GM13977 (cell line): ENCODE measurements at regions not wholly inside any gene's neighbourhood (a gene's known extent, or its start where the extent isn't known, plus 50 kb on each side); places are given as distances from the start of the nearest gene placed in this dataset.

Experiments
- DNase-seq: peaks from one replicate; pipeline ENCODE4 v3.0.0; 2012; ENCODE audit warnings: low spot score
- in situ Hi-C: fragments of 300-500 bp; cut with MboI; formaldehyde crosslinking; loops from one replicate; pipeline ENCODE4 v1.12.0; 2022; ENCODE audit warnings: low sequenced_read_pairs, low pct_unique_long_range_greater_than_20kb, mixed read lengths, inconsistent platforms; ENCODE audit not compliant: unreplicated experiment
- TF ChIP-seq, protein P1 (sequence below): IDR thresholded peaks from 2 replicates; pipeline ENCODE4 v1.5.1; 2012; ENCODE audit warnings: mild to moderate bottlenecking, control low read depth; ENCODE audit not compliant: insufficient read depth; ENCODE audit errors: extremely low read depth, missing control alignments

DNA sequence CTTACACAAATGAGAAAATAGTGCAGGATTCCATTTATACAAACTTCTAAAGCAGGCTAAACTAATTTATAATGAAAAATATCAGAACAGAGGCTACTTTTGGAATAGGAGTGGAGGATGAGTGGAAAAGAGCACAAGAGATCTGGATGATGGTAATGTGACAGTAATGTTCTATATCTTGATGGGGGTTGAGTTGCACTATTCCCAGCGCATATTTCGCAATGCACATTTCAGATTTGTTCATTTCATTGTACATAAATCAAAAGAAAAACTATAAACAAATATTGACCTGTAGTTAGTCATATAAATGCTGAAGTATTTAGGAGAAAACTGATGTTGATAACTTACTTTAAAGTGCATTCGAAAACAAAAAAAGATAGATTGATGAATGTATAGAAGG is 177.0 kb upstream of the MAOA start:
- in situ Hi-C loops = no loop called here
- DNase-seq = no peak
- TF ChIP-seq, protein P1, sequence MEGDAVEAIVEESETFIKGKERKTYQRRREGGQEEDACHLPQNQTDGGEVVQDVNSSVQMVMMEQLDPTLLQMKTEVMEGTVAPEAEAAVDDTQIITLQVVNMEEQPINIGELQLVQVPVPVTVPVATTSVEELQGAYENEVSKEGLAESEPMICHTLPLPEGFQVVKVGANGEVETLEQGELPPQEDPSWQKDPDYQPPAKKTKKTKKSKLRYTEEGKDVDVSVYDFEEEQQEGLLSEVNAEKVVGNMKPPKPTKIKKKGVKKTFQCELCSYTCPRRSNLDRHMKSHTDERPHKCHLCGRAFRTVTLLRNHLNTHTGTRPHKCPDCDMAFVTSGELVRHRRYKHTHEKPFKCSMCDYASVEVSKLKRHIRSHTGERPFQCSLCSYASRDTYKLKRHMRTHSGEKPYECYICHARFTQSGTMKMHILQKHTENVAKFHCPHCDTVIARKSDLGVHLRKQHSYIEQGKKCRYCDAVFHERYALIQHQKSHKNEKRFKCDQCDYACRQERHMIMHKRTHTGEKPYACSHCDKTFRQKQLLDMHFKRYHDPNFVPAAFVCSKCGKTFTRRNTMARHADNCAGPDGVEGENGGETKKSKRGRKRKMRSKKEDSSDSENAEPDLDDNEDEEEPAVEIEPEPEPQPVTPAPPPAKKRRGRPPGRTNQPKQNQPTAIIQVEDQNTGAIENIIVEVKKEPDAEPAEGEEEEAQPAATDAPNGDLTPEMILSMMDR = no peak

DNA sequence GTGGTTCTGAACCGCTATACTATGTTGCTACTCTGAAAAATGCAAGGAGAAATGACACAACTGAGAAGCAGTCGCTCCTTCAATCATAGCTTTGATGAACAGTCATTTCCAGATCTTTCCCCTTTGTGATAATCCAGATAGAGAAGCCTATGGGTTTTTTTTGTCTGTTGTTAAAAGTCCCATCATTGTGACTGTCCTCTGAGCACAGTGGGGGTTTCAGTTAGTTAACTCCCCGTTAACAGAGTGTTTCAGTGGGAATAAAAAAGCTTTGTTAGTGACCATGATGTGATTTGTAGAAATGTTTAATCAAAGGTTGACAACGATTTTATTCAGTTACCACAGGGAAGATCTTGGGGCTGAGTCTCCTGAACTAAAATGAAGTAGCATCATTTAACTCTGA is 176.2 kb upstream of the MAOA start:
- no peak for DNase-seq
- TF ChIP-seq, protein P1 = no peak
- in situ Hi-C loops = no loop called here

DNA sequence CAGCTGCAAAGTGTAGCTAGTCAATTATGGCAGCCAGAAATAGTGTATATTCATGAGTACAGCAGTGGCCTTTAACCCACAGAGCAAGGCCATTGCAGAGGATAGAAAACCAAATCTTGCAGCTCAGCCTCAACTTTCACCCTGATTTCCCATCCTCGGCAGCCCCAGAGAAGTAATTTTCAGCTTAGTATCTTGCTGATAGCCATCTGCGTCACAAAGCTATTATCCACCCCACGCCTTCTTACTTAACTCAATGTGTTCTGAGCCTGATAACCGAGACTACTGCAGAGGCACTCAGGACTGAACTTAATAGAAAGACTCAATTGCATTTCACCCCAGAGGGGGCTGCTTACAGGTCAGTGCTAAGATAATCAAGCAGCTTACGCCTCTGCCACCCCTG is 174.5 kb upstream of the MAOA start:
- TF ChIP-seq, protein P1 = no peak
- in situ Hi-C loops = no loop called here
- no peak for DNase-seq

DNA sequence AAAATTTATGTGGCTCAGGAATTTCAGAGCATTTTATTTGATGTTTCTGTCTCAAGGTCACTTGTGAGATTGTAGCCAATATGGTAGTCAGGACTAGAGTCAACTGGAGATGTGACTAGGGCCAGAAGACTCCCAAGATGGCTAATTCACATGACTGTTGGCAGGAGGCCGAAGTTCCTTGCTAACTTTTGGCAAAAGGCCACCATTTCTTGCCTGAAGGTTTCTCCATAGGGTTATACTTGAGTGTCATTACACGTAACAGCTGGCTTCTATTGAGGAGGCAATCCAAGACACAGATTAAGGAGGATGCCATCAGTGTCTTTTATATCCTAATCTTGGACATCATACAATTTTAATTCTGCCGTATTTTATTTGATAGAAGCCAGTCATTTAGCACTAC is 162.3 kb upstream of the MAOA start:
- TF ChIP-seq, protein P1 = no peak
- no peak for DNase-seq
- in situ Hi-C loops = no loop called here

DNA sequence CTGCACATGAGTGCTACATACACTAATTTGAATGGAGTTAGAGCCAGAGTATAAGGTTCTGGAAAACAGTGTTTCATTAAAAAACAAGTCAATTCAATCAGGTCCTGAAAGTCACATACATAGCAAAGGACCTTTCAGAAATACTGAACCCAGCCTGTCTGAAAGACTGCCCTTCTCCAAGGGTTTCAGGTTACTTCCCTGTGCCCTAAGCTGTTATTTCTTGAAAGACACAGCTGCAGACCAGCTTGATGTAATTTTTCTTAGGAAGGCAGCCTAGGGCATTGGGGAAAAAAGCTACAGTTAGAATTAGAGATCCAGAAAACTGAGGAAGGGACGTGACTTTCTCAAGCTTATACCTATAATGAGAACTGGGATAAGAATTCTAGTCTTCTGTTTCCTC is 155.9 kb upstream of the MAOA start:
- DNase-seq = no peak
- TF ChIP-seq, protein P1 = no peak
- in situ Hi-C loops = no loop called here

DNA sequence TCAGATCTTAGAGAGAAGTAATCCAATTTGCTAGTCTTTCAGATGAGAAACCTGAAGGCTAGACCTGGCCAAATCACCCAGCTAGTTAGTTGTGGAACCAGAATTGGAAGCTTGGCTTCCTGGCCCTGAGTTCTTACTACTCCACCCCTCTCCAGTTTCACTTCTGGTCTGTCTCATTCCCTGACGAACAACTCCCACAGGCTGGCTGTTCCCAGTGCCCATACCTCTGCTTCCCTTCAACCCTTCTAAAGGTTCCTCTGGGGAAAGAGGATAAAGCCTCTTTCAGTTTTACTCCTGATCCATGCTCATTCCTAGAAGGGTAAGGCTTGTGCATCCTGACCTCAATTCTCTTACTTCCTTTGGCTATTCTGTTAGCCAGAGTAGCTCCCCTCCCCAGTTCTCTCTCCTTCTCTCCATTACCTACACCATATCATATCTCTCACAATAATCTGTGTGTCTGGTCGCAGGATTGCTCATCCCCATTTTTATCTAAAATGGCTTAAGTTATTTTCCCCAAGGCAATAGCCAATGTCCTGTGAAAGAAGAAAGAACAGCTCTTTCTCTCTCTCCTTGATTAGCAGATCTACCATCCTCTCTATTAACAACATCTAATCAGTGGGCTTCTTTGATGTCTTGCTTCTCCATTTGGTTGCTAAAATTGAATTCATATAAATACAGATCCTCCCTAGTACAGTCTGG is 155.0 kb upstream of the MAOA start:
- in situ Hi-C loops = no loop called here
- TF ChIP-seq, protein P1 = no peak
- no peak for DNase-seq

DNA sequence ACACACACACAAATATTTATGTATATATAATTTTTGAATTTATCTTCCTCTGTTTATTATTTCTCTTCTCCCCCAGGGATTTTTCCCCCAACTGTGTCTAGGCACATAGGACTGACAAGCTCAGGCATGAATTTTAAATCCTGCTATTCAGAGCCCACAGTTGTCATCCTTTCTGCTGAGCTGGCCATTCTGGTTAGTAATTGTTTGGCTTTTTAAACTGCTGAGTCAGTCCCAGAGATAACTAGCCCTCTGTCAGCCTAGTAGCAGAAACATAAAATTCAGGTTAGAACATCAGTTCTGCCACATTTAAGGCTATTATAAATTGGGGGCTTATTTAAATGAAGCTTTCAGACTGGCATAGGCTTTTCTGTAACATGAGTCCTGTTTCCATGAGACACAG is 151.7 kb upstream of the MAOA start:
- TF ChIP-seq, protein P1 = no peak
- DNase-seq = no peak
- in situ Hi-C loops = no loop called here
